ENCODE measurements at regions not wholly inside any gene's neighbourhood (a gene's known extent, or its start where the extent isn't known, plus 50 kb on each side); places are given as distances from the start of the nearest gene placed in this dataset.

DNA sequence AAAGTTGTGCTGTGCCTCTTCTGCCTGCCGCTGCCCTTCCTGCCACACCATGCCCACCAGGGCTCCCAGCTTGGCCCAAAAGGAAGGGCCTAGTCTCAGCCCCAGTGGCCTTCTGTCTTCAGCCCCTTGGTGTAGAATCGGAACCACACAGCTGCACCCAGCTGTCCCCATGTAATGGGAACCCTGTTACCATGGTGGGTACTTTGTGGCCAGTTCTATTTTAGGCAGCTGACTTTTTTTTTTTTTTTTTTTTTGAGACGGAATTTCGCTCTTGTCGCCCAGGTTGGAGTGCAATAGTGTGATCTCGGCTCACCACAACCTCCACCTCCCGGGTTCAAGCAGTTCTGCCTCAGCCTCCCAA, 163.3 kb upstream of the GSE1 start:
- no peak for TF ChIP-seq FOXP2 (optimal IDR thresholded peaks at IDR 0.05; ENCODE audit: control extremely low read depth, extremely low read length, insufficient read depth)
- TF ChIP-seq EZH2 (IDR thresholded peaks at IDR 0.05) = no peak
